GM12878 (cell line): ENCODE measurements at regions not wholly inside any gene's neighbourhood (a gene's known extent, or its start where the extent isn't known, plus 50 kb on each side); places are given as distances from the start of the nearest gene placed in this dataset.

Source experiments
- ATAC-seq: fragments of 200-7000 bp; cut with Tn5 transposase; 3 replicates; pipeline ENCODE4 v1.9.1; 2020; ENCODE audit warnings: mild to moderate bottlenecking, moderate library complexity
- BruUV-seq: library from RNA; stranded (reverse); fragments of 400-500 nt; replicated peaks from 2 replicates; lab custom pipeline; 2021; lab: Mats Ljungman, UMichigan
- CTCF ChIA-PET: fragments of 300-600 bp; sonication (Branson Sonifier 250); formaldehyde crosslinking; extraction: SDS; loops from one replicate; lab custom pipeline; 2021; ENCODE audit warnings: inconsistent platforms; lab: Yijun Ruan, JAX
- POLR2A ChIA-PET: fragments of 350-600 bp; formaldehyde crosslinking; extraction: SDS; loops from one replicate; lab custom pipeline; 2021; ENCODE audit warnings: inconsistent platforms; lab: Charles Lee
- RAD21 ChIA-PET: fragments of 300-600 bp; sonication (Branson Sonifier 250); formaldehyde crosslinking; loops from one replicate; lab custom pipeline; 2023; ENCODE audit warnings: antibody characterized with exemption; ENCODE audit not compliant: unreplicated experiment; lab: Charles Lee
- SMC1A ChIA-PET: fragments of 300-600 bp; sonication (Branson Sonifier 250); formaldehyde crosslinking; loops from one replicate; lab custom pipeline; 2023; ENCODE audit not compliant: unreplicated experiment, uncharacterized antibody; lab: Charles Lee
- DNase-seq: peaks from one replicate; pipeline ENCODE4 v3.0.0-alpha.2; 2011; ENCODE audit warnings: low read depth, low spot score
- FAIRE-seq: peaks from 3 replicates; lab custom pipeline; 2011; peaks lifted over from hg19 to GRCh38; lab: Jason Lieb, UNC
- H2AFZ ChIP-seq: 2 replicates; pipeline ENCODE4 v1.6.0; 2011; ENCODE audit warnings: low read depth, low read length, control low read depth; ENCODE audit not compliant: control insufficient read depth
- H3K27ac ChIP-seq: 2 replicates; pipeline ENCODE4 v1.5.1; 2011; ENCODE audit warnings: control low read depth; ENCODE audit not compliant: control insufficient read depth, insufficient read depth
- H3K27me3 ChIP-seq, 2 experiments: replicated peaks in 1 of 2; 2 replicates each; pipeline versions ENCODE4 v1.6.0 to v1.6.1; 2011; ENCODE audit warnings: low read length in 1 of 2; ENCODE audit not compliant: control insufficient read depth in 2 of 2, insufficient read depth in 2 of 2
- H3K36me3 ChIP-seq, 2 experiments: 2 replicates each; pipeline ENCODE4 v1.5.1; 2011; ENCODE audit warnings: low read length in 1 of 2; ENCODE audit not compliant: control insufficient read depth in 2 of 2, insufficient read depth in 2 of 2
- H3K4me1 ChIP-seq: 2 replicates; pipeline ENCODE4 v1.6.1; 2011; ENCODE audit warnings: mild to moderate bottlenecking, low read length, moderate library complexity, mixed read lengths; ENCODE audit not compliant: control insufficient read depth, insufficient read depth
- H3K4me2 ChIP-seq: 2 replicates; pipeline ENCODE4 v1.6.0; 2011; ENCODE audit warnings: control low read depth; ENCODE audit not compliant: control insufficient read depth, insufficient read depth
- H3K4me3 ChIP-seq: fragments of 200-600 bp; sonication (generic); 2 replicates; pipeline ENCODE4 v1.5.1; 2016
- H3K79me2 ChIP-seq: 2 replicates; pipeline ENCODE4 v1.6.0; 2011; ENCODE audit warnings: low read length; ENCODE audit not compliant: control insufficient read depth, insufficient read depth
- H3K9ac ChIP-seq: 2 replicates; pipeline ENCODE4 v1.8.0; 2011; ENCODE audit warnings: low read length, control low read depth, mixed read lengths; ENCODE audit not compliant: control insufficient read depth, insufficient read depth
- H3K9me3 ChIP-seq: replicated peaks from 3 replicates; pipeline ENCODE4 v1.5.1; 2011; ENCODE audit warnings: mild to moderate bottlenecking, low read length; ENCODE audit not compliant: control insufficient read depth, insufficient read depth
- H4K20me1 ChIP-seq: 2 replicates; pipeline ENCODE4 v1.6.0; 2011; ENCODE audit not compliant: control insufficient read depth, insufficient read depth
- CBX5 ChIP-seq: sonication (generic); IDR thresholded peaks from 2 replicates; pipeline ENCODE4 v1.6.1; 2016; ENCODE audit warnings: low read depth, moderate library complexity, mild to moderate bottlenecking, inconsistent platforms
- NFYB ChIP-seq: IDR thresholded peaks from 2 replicates; pipeline ENCODE4 v1.6.1; 2011; ENCODE audit warnings: low read depth, mild to moderate bottlenecking, low read length, improper control_type of control experiment, moderate library complexity; ENCODE audit not compliant: insufficient read depth
- NRF1 ChIP-seq: conservative IDR thresholded peaks from 2 replicates; pipeline ENCODE4 v1.6.1; 2011; ENCODE audit warnings: mild to moderate bottlenecking, low read depth, low read length, improper control_type of control experiment
- PML ChIP-seq: IDR thresholded peaks from 2 replicates; pipeline ENCODE4 v1.6.1; 2012; ENCODE audit warnings: low read length, inconsistent platforms
- TCF12 ChIP-seq: IDR thresholded peaks from 2 replicates; pipeline ENCODE4 v1.6.1; 2011; ENCODE audit warnings: low read depth, mild to moderate bottlenecking, low read length
- ZNF207 ChIP-seq: fragments of 450-650 bp; IDR thresholded peaks from 2 replicates; pipeline ENCODE4 v1.6.1; 2014; ENCODE audit warnings: antibody characterized with exemption, mild to moderate bottlenecking, borderline replicate concordance
- WGBS: methylation state at CpG from one replicate; pipeline ENCODE4 v1.1.6; 2016; ENCODE audit warnings: low lambda C conversion rate; ENCODE audit not compliant: insufficient replicate concordance, insufficient coverage; ENCODE audit errors: missing lambda C conversion rate; 5-methylcytosine and 5-hydroxymethylcytosine counted together
- in situ Hi-C: fragments of 300-500 bp; cut with MboI; formaldehyde crosslinking; loops from 9 replicates; pipeline ENCODE4 v1.14.3; 2018; ENCODE audit warnings: mixed read lengths
- intact Hi-C: fragments of 100-400 bp; cut with micrococcal nuclease; formaldehyde crosslinking; loops from one replicate; pipeline ENCODE4 v1.14.2; 2022; ENCODE audit not compliant: unreplicated experiment
- TF ChIP-seq, protein P1 (sequence below): fragments of 450-650 bp; formaldehyde crosslinking; IDR thresholded peaks from 2 replicates; pipeline ENCODE4 v1.5.0; 2022; ENCODE audit warnings: mild to moderate bottlenecking, missing genetic modification characterization

DNA sequence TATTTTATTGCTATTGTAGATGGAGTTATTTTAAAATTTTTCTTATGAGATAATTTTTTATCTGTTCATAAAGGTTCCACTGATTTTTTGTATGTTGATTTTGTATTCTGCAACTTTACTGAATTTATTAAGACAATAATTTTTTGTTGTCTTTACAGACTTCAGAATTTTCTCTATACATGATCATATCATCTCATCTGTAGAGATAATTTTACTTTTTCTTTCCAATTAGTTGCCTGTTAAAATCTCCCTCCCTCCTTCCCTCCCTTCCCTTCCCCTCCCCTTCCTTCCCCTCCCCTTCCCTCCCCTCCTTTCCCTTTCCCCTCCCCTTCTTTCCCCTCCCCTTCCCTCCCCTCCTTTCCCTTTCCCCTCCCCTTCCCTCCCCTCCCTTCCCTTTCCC is 378.1 kb downstream of the SOCS6 start:
- no peak for DNase-seq
- no peaks in the 10 kb centered on the region for H4K20me1 ChIP-seq
- H3K4me2 ChIP-seq: no peak overlapping the region
- no peaks in the 10 kb centered on the region for H3K4me1 ChIP-seq
- H3K36me3 ChIP-seq: no peaks in the 10 kb centered on the region
- H2AFZ ChIP-seq: no peak overlapping the region
- no peaks in the 10 kb centered on the region for H3K27me3 ChIP-seq
- no peak overlapping the region for H3K4me3 ChIP-seq
- SMC1A ChIA-PET: no interaction called here
- RAD21 ChIA-PET: no interaction called here
- no peak for TF ChIP-seq ZNF207
- TF ChIP-seq, protein P1, sequence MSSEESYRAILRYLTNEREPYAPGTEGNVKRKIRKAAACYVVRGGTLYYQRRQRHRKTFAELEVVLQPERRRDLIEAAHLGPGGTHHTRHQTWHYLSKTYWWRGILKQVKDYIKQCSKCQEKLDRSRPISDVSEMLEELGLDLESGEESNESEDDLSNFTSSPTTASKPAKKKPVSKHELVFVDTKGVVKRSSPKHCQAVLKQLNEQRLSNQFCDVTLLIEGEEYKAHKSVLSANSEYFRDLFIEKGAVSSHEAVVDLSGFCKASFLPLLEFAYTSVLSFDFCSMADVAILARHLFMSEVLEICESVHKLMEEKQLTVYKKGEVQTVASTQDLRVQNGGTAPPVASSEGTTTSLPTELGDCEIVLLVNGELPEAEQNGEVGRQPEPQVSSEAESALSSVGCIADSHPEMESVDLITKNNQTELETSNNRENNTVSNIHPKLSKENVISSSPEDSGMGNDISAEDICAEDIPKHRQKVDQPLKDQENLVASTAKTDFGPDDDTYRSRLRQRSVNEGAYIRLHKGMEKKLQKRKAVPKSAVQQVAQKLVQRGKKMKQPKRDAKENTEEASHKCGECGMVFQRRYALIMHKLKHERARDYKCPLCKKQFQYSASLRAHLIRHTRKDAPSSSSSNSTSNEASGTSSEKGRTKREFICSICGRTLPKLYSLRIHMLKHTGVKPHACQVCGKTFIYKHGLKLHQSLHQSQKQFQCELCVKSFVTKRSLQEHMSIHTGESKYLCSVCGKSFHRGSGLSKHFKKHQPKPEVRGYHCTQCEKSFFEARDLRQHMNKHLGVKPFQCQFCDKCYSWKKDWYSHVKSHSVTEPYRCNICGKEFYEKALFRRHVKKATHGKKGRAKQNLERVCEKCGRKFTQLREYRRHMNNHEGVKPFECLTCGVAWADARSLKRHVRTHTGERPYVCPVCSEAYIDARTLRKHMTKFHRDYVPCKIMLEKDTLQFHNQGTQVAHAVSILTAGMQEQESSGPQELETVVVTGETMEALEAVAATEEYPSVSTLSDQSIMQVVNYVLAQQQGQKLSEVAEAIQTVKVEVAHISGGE (CRISPR knock-in tag): no peak
- no peak for TF ChIP-seq PML
- no peak for TF ChIP-seq CBX5
- FAIRE-seq: no peak
- no peaks in the 10 kb centered on the region; the same call in 2 of the 3 replicates for H3K9me3 ChIP-seq
- in situ Hi-C loops (no loop called here), intact Hi-C loops (no loop called here)
- ATAC-seq: no peak
- POLR2A ChIA-PET: no interaction called here
- CTCF ChIA-PET: no interaction called here
- no peaks in the 10 kb centered on the region for H3K79me2 ChIP-seq
- H3K9ac ChIP-seq: no peak overlapping the region
- H3K27ac ChIP-seq: no peak overlapping the region
- BruUV-seq: no TSS peak

DNA sequence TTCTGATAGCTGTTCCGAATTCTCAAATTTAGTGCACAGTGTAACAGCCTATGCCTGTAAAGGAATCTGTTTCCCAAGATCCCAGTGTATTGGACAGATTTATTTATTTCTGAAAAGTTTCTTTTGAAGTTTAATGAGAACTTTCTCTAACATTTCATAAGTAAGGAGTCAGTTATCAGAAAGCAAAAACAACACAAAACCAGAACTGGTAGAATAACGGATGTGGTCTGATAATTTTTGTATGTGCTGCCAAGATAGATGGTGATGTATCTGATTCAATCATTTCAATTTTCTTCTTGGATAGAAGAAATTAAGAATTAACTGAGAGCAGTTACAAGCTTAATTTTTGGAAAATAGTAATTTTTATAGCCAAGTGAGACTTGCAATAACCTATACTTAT is 374.3 kb downstream of the SOCS6 start:
- FAIRE-seq (no peak), ATAC-seq (no peak), DNase-seq (no peak)
- H2AFZ ChIP-seq: no peak overlapping the region
- H3K4me2 ChIP-seq: no peak overlapping the region
- ChIA-PET CTCF (no interaction called here), RAD21 (no interaction called here), POLR2A (no interaction called here), SMC1A (no interaction called here)
- in situ Hi-C loops (no loop called here), intact Hi-C loops (no loop called here)
- H3K4me3 ChIP-seq: no peak overlapping the region
- H3K79me2 ChIP-seq: no peaks in the 10 kb centered on the region
- TF ChIP-seq NFYB (no peak), NRF1 (no peak), TCF12 (no peak)
- no peaks in the 10 kb centered on the region for H3K27me3 ChIP-seq
- WGBS: 16% methylated on average over 2 of the region's 2 CpGs
- H3K4me1 ChIP-seq: no peaks in the 10 kb centered on the region
- no peaks in the 10 kb centered on the region for H3K9me3 ChIP-seq
- BruUV-seq: no TSS peak
- no peaks in the 10 kb centered on the region for H4K20me1 ChIP-seq
- no peak overlapping the region for H3K27ac ChIP-seq
- no peak overlapping the region for H3K9ac ChIP-seq
- no peaks in the 10 kb centered on the region for H3K36me3 ChIP-seq
